Gastroesophageal sphincter (tissue), 4 donors: ENCODE measurements at regions not wholly inside any gene's neighbourhood (a gene's known extent, or its start where the extent isn't known, plus 50 kb on each side); places are given as distances from the start of the nearest gene placed in this dataset.

Source experiments
- ATAC-seq: fragments of 150-250 bp; one replicate; pipeline ENCODE4 v1.9.1; 2016; ENCODE audit warnings: mild to moderate bottlenecking, moderate library complexity
- H3K27ac ChIP-seq, 4 donors: fragments of 200-600 bp; sonication (generic) in 3 of 4; 1 replicate in 3 of 4; 2 replicates in 1 of 4; pipeline ENCODE4 v1.5.1; 2016 to 2019
- H3K27me3 ChIP-seq: fragments of 200-600 bp; sonication (generic); one replicate; pipeline ENCODE4 v1.5.1; 2019
- H3K36me3 ChIP-seq, 2 donors: fragments of 200-600 bp; sonication (generic); one replicate each; pipeline ENCODE4 v1.5.1; 2019; ENCODE audit warnings: control low read depth in 1 of 2
- H3K4me1 ChIP-seq, 3 donors: fragments of 200-600 bp; sonication (generic); 1 replicate in 2 of 3; 2 replicates in 1 of 3; pipeline ENCODE4 v1.5.1; 2016 to 2019; ENCODE audit warnings: control low read depth in 2 of 3
- H3K4me3 ChIP-seq, 2 donors: fragments of 200-600 bp; sonication (generic); one replicate each; pipeline ENCODE4 v1.5.1; 2019; ENCODE audit warnings: mild to moderate bottlenecking in 1 of 2, moderate library complexity in 1 of 2
- H3K9me3 ChIP-seq, 3 donors: fragments of 200-600 bp; sonication (generic); one replicate each; pipeline ENCODE4 v1.5.1; 2017 to 2019; ENCODE audit warnings: control low read depth in 2 of 3
- EP300 ChIP-seq: sonication (generic); formaldehyde crosslinking; IDR thresholded peaks from one replicate; pipeline ENCODE4 v1.6.1; 2017; ENCODE audit warnings: antibody characterized with exemption, mild to moderate bottlenecking
- POLR2A ChIP-seq, 2 donors: fragments of 450-650 bp; IDR thresholded peaks; one replicate each; pipeline ENCODE4 v1.6.1; 2017; ENCODE audit warnings: antibody characterized with exemption in 2 of 2, mild to moderate bottlenecking in 2 of 2, moderate library complexity in 1 of 2
- POLR2AphosphoS5 ChIP-seq: sonication (generic); formaldehyde crosslinking; IDR thresholded peaks from one replicate; pipeline ENCODE4 v1.6.1; 2017; ENCODE audit warnings: antibody characterized with exemption
- WGBS, 2 donors: methylation state at CpG; one replicate each; pipeline ENCODE4 v1.1.5; 2018; ENCODE audit warnings: low coverage in 1 of 2; 5-methylcytosine and 5-hydroxymethylcytosine counted together
- TF ChIP-seq, protein P1 (sequence below), 4 experiments: fragments of 200-600 bp in 2 of 4; fragments of 450-650 bp in 2 of 4; sonication (generic) in 1 of 4; IDR thresholded peaks; one replicate each; pipeline ENCODE4 v1.5.1; 2017 to 2019; ENCODE audit warnings: antibody characterized with exemption in 4 of 4, mild to moderate bottlenecking in 2 of 4, moderate library complexity in 2 of 4

DNA sequence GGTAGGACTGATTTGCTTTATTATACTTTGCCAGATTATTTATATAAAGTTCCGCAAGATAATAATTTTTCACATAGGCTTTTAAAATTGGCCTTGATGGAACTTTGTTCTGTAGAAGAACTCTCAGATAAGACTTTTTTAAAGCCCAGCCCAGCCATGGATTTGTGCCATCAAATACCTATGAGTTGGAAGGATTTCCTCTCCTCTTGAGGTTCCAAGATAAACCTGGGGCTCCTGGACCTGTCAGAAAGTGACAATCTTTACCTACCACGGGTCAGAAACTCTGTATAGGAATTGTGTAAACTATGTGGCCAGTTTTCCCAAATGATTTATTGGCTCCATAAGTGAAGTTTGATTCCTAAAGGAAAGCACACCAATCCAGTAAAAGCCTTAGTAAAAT is 271.9 kb upstream of the GRID2 start:
- no peaks in the 10 kb centered on the region for H3K36me3 ChIP-seq
- no peak overlapping the region for H3K4me3 ChIP-seq
- 34 to 46% methylated on average over 2 of the region's 2 CpGs for WGBS, 2 donors
- H3K4me1 ChIP-seq: no peaks in the 10 kb centered on the region
- no peaks in the 10 kb centered on the region for H3K9me3 ChIP-seq
- no peak for ATAC-seq
- H3K27me3 ChIP-seq: no peaks in the 10 kb centered on the region
- TF ChIP-seq POLR2AphosphoS5 (no peak), EP300 (no peak), POLR2A (IDR thresholded peaks at IDR 0.05) (no peak)
- TF ChIP-seq, protein P1, sequence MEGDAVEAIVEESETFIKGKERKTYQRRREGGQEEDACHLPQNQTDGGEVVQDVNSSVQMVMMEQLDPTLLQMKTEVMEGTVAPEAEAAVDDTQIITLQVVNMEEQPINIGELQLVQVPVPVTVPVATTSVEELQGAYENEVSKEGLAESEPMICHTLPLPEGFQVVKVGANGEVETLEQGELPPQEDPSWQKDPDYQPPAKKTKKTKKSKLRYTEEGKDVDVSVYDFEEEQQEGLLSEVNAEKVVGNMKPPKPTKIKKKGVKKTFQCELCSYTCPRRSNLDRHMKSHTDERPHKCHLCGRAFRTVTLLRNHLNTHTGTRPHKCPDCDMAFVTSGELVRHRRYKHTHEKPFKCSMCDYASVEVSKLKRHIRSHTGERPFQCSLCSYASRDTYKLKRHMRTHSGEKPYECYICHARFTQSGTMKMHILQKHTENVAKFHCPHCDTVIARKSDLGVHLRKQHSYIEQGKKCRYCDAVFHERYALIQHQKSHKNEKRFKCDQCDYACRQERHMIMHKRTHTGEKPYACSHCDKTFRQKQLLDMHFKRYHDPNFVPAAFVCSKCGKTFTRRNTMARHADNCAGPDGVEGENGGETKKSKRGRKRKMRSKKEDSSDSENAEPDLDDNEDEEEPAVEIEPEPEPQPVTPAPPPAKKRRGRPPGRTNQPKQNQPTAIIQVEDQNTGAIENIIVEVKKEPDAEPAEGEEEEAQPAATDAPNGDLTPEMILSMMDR (IDR thresholded peaks at IDR 0.05): no peak
- no peak overlapping the region for H3K27ac ChIP-seq

DNA sequence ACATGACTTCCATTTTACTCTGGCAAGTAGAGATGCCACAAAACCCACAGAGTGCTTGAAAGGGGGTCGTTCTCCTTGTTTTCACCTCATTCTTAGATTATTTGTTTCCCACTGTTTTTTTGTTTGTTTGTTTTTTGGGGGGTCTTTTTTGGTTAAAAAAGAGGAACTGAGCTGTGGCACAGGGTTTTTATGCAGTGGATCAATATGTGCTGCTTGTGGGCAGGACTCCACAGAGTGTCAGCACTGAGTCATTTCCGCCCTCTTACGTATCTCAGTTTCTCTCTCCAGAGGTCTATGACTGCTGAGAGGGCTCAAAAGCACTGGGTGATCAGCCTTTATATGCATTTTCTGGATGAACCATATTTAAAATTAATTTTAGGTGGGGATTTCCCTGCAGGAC is 268.1 kb upstream of the GRID2 start:
- no peaks in the 10 kb centered on the region for H3K36me3 ChIP-seq
- ATAC-seq: no peak
- no peak for TF ChIP-seq POLR2A (IDR thresholded peaks at IDR 0.05)
- TF ChIP-seq EP300: no peak
- TF ChIP-seq, protein P1 (IDR thresholded peaks at IDR 0.05): no peak
- no peak for TF ChIP-seq POLR2AphosphoS5
- WGBS, 2 donors: 40 to 71% methylated on average over 1 to 3 of the region's 3 CpGs
- H3K9me3 ChIP-seq: peaks cover 0 to 14% (median 0%) of the 10 kb centered on the region in 3 donors
- H3K27ac ChIP-seq: no peak overlapping the region
- H3K4me3 ChIP-seq: no peak overlapping the region
- H3K4me1 ChIP-seq: no peaks in the 10 kb centered on the region
- H3K27me3 ChIP-seq: no peaks in the 10 kb centered on the region

DNA sequence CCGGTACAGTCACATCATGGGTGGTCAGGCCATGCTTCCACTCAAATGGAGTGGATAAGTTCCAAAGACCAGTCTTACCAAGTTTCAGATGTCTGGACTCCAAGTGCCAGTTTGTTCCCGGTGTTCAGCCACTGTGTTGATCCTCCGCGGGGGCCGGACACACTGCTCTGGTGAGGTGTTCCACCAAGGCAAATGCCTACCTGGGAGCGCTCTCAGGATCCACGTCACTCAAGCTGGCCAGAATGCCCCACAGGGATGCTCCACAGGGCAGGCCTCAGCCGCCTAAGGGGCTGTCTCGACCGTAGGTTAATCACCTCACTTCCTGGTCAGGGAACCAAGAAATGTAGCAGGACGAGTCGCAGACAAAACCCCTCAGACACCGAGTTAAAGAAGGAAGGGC is 258.0 kb upstream of the GRID2 start:
- no peaks in the 10 kb centered on the region for H3K4me1 ChIP-seq
- TF ChIP-seq POLR2AphosphoS5: no peak
- no peak for TF ChIP-seq POLR2A (IDR thresholded peaks at IDR 0.05)
- TF ChIP-seq EP300: no peak
- TF ChIP-seq, protein P1 (IDR thresholded peaks at IDR 0.05): no peak
- no peak overlapping the region for H3K4me3 ChIP-seq
- H3K36me3 ChIP-seq: no peaks in the 10 kb centered on the region
- no peak overlapping the region for H3K27ac ChIP-seq
- no peaks in the 10 kb centered on the region for H3K27me3 ChIP-seq
- ATAC-seq: no peak
- WGBS, 2 donors: 100% methylated on average over 1 of the region's 13 CpGs; no CpG with 5 or more reads in 1 of the 2 donors
- no peaks in the 10 kb centered on the region for H3K9me3 ChIP-seq

DNA sequence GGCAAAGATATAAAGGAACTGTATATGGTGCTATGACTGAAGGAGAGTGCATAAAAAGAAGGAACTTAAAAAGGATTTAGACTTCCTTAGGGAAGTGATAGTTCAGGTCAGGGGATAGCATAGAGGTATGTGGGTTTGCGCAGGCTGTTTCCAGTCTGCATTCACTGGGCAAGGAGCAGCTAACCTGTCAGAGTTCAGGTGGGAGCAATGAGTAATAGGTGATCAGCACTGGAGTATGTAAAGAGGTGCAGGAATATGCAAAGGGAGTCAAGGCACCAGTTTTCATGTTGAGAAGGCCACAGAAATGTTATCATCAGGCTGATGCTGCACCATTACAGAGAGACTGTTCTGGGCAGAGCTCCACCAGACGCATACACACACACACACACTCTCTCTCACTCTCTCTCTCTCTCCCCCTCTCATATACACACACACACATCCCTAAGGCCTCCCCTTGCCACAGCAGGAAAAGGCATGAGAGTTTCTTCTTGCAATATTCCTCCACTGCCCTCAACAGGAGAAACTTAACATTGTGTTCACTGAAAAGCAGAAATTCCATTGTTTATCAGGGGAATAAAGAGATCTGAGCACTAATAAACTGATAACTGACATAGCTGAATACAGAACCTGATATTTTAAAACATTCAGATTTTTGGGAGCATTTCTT is 256.4 kb upstream of the GRID2 start:
- WGBS, 2 donors: 63 to 100% methylated on average over 1 to 2 of the region's 2 CpGs
- H3K27ac ChIP-seq: no peak overlapping the region
- peaks cover 0 to 1% (median 0%) of the 10 kb centered on the region in 3 donors for H3K9me3 ChIP-seq
- no peaks in the 10 kb centered on the region for H3K4me1 ChIP-seq
- no peaks in the 10 kb centered on the region for H3K36me3 ChIP-seq
- H3K4me3 ChIP-seq: no peak overlapping the region
- no peaks in the 10 kb centered on the region for H3K27me3 ChIP-seq
- TF ChIP-seq, protein P1 (IDR thresholded peaks at IDR 0.05): no peak
- TF ChIP-seq POLR2AphosphoS5: no peak
- TF ChIP-seq EP300: no peak
- TF ChIP-seq POLR2A (IDR thresholded peaks at IDR 0.05): no peak
- ATAC-seq: no peak

DNA sequence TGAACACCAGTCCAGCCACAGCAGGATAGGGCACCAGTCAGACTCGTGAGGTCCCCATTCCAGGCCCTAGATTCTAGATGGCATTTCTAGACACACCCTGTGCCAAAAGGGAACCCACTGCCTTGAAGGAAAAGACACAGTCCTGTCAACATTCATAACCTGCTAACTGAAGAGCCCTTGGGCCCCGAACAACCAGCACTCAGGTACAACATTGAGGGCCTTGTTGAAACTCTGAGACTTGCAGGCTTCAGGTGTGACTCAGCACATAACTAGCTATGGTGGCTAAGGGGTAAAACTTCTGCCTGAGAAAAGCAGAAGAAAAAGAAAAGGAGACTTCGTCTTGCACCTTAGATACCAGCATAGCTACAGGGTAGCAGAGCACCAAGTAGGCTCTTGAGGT is 252.9 kb upstream of the GRID2 start:
- H3K36me3 ChIP-seq: no peaks in the 10 kb centered on the region
- ATAC-seq: no peak
- 89 to 100% methylated on average over 1 to 2 of the region's 3 CpGs for WGBS, 2 donors
- no peak overlapping the region for H3K27ac ChIP-seq
- no peak overlapping the region for H3K4me3 ChIP-seq
- no peaks in the 10 kb centered on the region for H3K4me1 ChIP-seq
- H3K9me3 ChIP-seq: peaks cover 0 to 10% (median 0%) of the 10 kb centered on the region in 3 donors
- TF ChIP-seq POLR2A (IDR thresholded peaks at IDR 0.05): no peak
- no peak for TF ChIP-seq EP300
- TF ChIP-seq, protein P1 (IDR thresholded peaks at IDR 0.05): no peak
- TF ChIP-seq POLR2AphosphoS5: no peak
- no peaks in the 10 kb centered on the region for H3K27me3 ChIP-seq
